MM.1S (cell line): ENCODE measurements at regions not wholly inside any gene's neighbourhood (a gene's known extent, or its start where the extent isn't known, plus 50 kb on each side); places are given as distances from the start of the nearest gene placed in this dataset.

ENCODE experiments used
- DNase-seq: peaks from one replicate; pipeline ENCODE4 v3.0.0-alpha.2; 2015
- H2AFZ ChIP-seq: fragments of 300-600 bp; sonication (generic); 2 replicates; pipeline ENCODE4 v1.6.0; 2016; ENCODE audit warnings: antibody characterized with exemption, low read length
- H3F3A ChIP-seq: fragments of 300-600 bp; sonication (generic); 2 replicates; pipeline ENCODE4 v1.6.1; 2016; ENCODE audit warnings: mild to moderate bottlenecking, antibody characterized with exemption, low read length, moderate library complexity, mixed read lengths; ENCODE audit not compliant: insufficient read depth
- H3K27ac ChIP-seq: fragments of 300-600 bp; sonication (generic); 2 replicates; pipeline ENCODE4 v1.5.1; 2016; ENCODE audit warnings: mild to moderate bottlenecking, low read length
- H3K27me3 ChIP-seq: fragments of 300-600 bp; sonication (generic); replicated peaks from 2 replicates; pipeline ENCODE4 v1.6.0; 2016; ENCODE audit warnings: low read length; ENCODE audit not compliant: insufficient read depth
- H3K36me3 ChIP-seq: fragments of 300-600 bp; sonication (generic); replicated peaks from 2 replicates; pipeline ENCODE4 v1.6.1; 2016; ENCODE audit warnings: mild to moderate bottlenecking, low read length, mixed read lengths; ENCODE audit not compliant: insufficient read depth
- H3K4me1 ChIP-seq: fragments of 300-600 bp; sonication (generic); 2 replicates; pipeline ENCODE4 v1.6.1; 2016; ENCODE audit warnings: low read length, mixed read lengths
- H3K4me2 ChIP-seq: fragments of 300-600 bp; sonication (generic); 2 replicates; pipeline ENCODE4 v1.6.0; 2016; ENCODE audit warnings: low read depth, low read length
- H3K4me3 ChIP-seq: fragments of 300-600 bp; sonication (generic); 2 replicates; pipeline ENCODE4 v1.5.1; 2016; ENCODE audit warnings: low read length, mixed read lengths
- H3K79me2 ChIP-seq: fragments of 300-600 bp; sonication (generic); 2 replicates; pipeline ENCODE4 v1.6.1; 2016; ENCODE audit warnings: mixed run types, low read length, mixed read lengths
- H3K9ac ChIP-seq: fragments of 300-600 bp; sonication (generic); 2 replicates; pipeline ENCODE4 v1.6.1; 2016; ENCODE audit warnings: low read length, mixed read lengths
- H3K9me2 ChIP-seq: fragments of 300-600 bp; sonication (generic); replicated peaks from 2 replicates; pipeline ENCODE4 v1.6.1; 2016; ENCODE audit warnings: mild to moderate bottlenecking, low read length, mixed read lengths; ENCODE audit not compliant: insufficient read depth
- H3K9me3 ChIP-seq: fragments of 300-600 bp; sonication (generic); replicated peaks from 2 replicates; pipeline ENCODE4 v1.6.1; 2016; ENCODE audit warnings: mild to moderate bottlenecking, low read length, mixed read lengths; ENCODE audit not compliant: insufficient read depth
- H4K20me1 ChIP-seq: fragments of 300-600 bp; sonication (generic); 2 replicates; pipeline ENCODE4 v1.6.1; 2016; ENCODE audit warnings: mild to moderate bottlenecking, low read length, moderate library complexity, mixed read lengths; ENCODE audit not compliant: insufficient read depth
- EZH2 ChIP-seq: fragments of 300-600 bp; sonication (generic); optimal IDR thresholded peaks from 2 replicates; pipeline ENCODE3; 2017; ENCODE audit warnings: low read depth, mild to moderate bottlenecking, antibody characterized with exemption, low read length, mixed read lengths
- EZH2phosphoT487 ChIP-seq: fragments of 300-600 bp; sonication (generic); IDR thresholded peaks from 2 replicates; pipeline ENCODE4 v1.6.1; 2018; ENCODE audit warnings: antibody characterized with exemption, low read length
- TF ChIP-seq, protein P1 (sequence below): fragments of 300-600 bp; sonication (generic); IDR thresholded peaks from 2 replicates; pipeline ENCODE4 v1.5.1; 2016; ENCODE audit warnings: antibody characterized with exemption, low read length, mixed read lengths

GRCh38 chr6:100152201-100152600 is 158.2 kb upstream of the MCHR2 start:
- no peaks in the 10 kb centered on the region for H3K9me3 ChIP-seq
- H3F3A ChIP-seq: no peaks in the 10 kb centered on the region
- no peak overlapping the region for H3K4me3 ChIP-seq
- H4K20me1 ChIP-seq: no peaks in the 10 kb centered on the region
- no peaks in the 10 kb centered on the region for H3K36me3 ChIP-seq
- no peaks in the 10 kb centered on the region for H3K9me2 ChIP-seq
- H3K4me1 ChIP-seq: no peaks in the 10 kb centered on the region
- H2AFZ ChIP-seq: no peak overlapping the region
- no peak overlapping the region for H3K27ac ChIP-seq
- H3K27me3 ChIP-seq: no peaks in the 10 kb centered on the region
- H3K4me2 ChIP-seq: no peak overlapping the region
- no peak for DNase-seq
- no peak overlapping the region for H3K9ac ChIP-seq
- H3K79me2 ChIP-seq: no peaks in the 10 kb centered on the region
- TF ChIP-seq EZH2: no peak

DNA sequence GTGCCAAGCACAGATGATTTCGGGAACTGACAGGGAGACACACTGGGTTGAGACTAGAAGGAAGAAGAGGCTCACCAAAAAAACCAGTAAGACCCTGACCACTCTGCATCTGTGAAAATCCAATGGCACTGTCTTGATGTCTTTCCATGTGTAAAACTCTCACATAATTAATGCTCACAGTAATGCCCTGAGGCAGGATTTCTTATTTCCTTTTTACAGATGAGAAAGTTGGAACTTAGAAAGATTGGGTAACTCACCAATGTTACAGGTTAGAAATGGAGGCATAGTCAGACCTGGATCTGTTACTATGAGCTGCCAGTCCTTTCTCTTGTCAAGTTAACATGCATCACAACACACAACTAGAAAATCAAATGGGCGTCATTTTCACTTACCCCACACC is 151.0 kb upstream of the MCHR2 start:
- no peak overlapping the region for H3K4me2 ChIP-seq
- H3K36me3 ChIP-seq: no peaks in the 10 kb centered on the region
- no peaks in the 10 kb centered on the region for H3K79me2 ChIP-seq
- H4K20me1 ChIP-seq: no peaks in the 10 kb centered on the region
- no peaks in the 10 kb centered on the region for H3K9me2 ChIP-seq
- H3K27me3 ChIP-seq: no peaks in the 10 kb centered on the region
- no peak overlapping the region for H3K4me3 ChIP-seq
- H3K4me1 ChIP-seq: no peaks in the 10 kb centered on the region
- no peak overlapping the region for H2AFZ ChIP-seq
- TF ChIP-seq EZH2phosphoT487: no peak
- no peak for TF ChIP-seq EZH2
- no peaks in the 10 kb centered on the region for H3F3A ChIP-seq
- H3K27ac ChIP-seq: no peak overlapping the region
- DNase-seq: no peak
- no peak overlapping the region for H3K9ac ChIP-seq
- no peaks in the 10 kb centered on the region for H3K9me3 ChIP-seq

DNA sequence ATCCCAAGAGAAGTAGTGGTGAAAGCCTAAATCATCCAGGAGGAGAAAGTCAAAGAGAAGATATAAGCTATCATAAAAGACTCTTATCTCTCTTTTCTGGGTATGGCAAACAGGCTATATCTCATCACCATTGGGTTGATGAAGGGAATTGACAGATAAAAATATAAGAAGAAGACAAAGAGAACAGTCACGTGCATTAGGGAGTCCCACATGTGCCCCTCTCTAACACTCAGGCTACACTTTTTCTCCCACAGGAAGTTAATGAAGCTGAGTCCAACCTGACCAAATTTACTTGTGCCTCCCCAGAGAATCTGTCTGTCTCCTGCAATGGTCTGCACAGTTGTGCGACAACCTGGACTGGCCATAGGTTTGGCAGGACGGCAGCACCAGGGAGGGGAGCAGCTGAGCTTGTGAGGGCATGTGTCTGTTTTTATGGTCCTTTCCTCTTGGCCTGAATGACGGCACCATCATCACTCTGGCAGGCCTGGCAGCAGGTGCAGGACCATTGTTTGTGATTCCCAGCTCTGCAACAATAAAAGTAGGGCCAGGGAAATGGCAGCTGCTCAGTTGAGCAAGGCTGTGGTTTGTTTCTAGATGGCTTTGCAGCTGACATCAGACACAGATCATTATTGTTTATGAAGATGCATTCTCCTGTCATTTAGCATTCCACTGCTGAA is 144.5 kb upstream of the MCHR2 start:
- Histone ChIP-seq H3K79me2 (no peaks in the 10 kb centered on the region), H3F3A (no peaks in the 10 kb centered on the region), H3K4me2 (no peak overlapping the region), H3K4me3 (no peak overlapping the region), H4K20me1 (no peaks in the 10 kb centered on the region), H3K27ac (no peak overlapping the region), H3K36me3 (no peaks in the 10 kb centered on the region), H3K9ac (no peak overlapping the region), H3K9me3 (no peaks in the 10 kb centered on the region), H3K4me1 (no peaks in the 10 kb centered on the region), H3K9me2 (no peaks in the 10 kb centered on the region), H2AFZ (no peak overlapping the region), H3K27me3 (no peaks in the 10 kb centered on the region)
- no peak for TF ChIP-seq EZH2
- DNase-seq: no peak

- TF ChIP-seq EZH2phosphoT487 (no peak), EZH2 (no peak)
- TF ChIP-seq, protein P1, sequence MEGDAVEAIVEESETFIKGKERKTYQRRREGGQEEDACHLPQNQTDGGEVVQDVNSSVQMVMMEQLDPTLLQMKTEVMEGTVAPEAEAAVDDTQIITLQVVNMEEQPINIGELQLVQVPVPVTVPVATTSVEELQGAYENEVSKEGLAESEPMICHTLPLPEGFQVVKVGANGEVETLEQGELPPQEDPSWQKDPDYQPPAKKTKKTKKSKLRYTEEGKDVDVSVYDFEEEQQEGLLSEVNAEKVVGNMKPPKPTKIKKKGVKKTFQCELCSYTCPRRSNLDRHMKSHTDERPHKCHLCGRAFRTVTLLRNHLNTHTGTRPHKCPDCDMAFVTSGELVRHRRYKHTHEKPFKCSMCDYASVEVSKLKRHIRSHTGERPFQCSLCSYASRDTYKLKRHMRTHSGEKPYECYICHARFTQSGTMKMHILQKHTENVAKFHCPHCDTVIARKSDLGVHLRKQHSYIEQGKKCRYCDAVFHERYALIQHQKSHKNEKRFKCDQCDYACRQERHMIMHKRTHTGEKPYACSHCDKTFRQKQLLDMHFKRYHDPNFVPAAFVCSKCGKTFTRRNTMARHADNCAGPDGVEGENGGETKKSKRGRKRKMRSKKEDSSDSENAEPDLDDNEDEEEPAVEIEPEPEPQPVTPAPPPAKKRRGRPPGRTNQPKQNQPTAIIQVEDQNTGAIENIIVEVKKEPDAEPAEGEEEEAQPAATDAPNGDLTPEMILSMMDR: no peak
- DNase-seq: no peak
- H3K4me3 ChIP-seq: no peak overlapping the region
- H4K20me1 ChIP-seq: no peaks in the 10 kb centered on the region
- H3K9me2 ChIP-seq: no peaks in the 10 kb centered on the region
- H3K36me3 ChIP-seq: no peaks in the 10 kb centered on the region
- no peak overlapping the region for H3K4me2 ChIP-seq
- no peak overlapping the region for H3K9ac ChIP-seq
- no peaks in the 10 kb centered on the region for H3K4me1 ChIP-seq
- no peaks in the 10 kb centered on the region for H3K27me3 ChIP-seq
- no peak overlapping the region for H2AFZ ChIP-seq
- H3K27ac ChIP-seq: no peak overlapping the region
- no peaks in the 10 kb centered on the region for H3K79me2 ChIP-seq
- no peaks in the 10 kb centered on the region for H3F3A ChIP-seq
- no peaks in the 10 kb centered on the region for H3K9me3 ChIP-seq
Measured at GRCh38 chr6:100137759-100138158, 143.7 kb upstream of the MCHR2 start.
